ENCODE measurements at regions not wholly inside any gene's neighbourhood (a gene's known extent, or its start where the extent isn't known, plus 50 kb on each side); places are given as distances from the start of the nearest gene placed in this dataset.

GRCh38 chr4:71639380-71639779 lies 144.5 kb downstream of the GC start:
- H3K9me3 ChIP-seq (replicated peaks in 1 of 2; ENCODE audit: control insufficient read depth in 1 of 2, insufficient read depth in 1 of 2, low read length in 2 of 2), result peaks cover 0 to 11% of the 10 kb centered on the region in 2 donors
- no peaks in the 10 kb centered on the region for H4K20me1 ChIP-seq (ENCODE audit: insufficient read depth, low read length)
- Mint-ChIP-seq H3K27me3 (ENCODE audit: low read depth in 3 of 3) (peaks cover 0 to 1% (median 0%) of the 10 kb centered on the region in 3 donors), H3K9me3 (peaks cover 7 to 15% (median 11%) of the 10 kb centered on the region in 7 donors), H3K27ac (no peak overlapping the region), H3K4me1 (no peaks in the 10 kb centered on the region), H3K36me3 (no peaks in the 10 kb centered on the region), H3K4me3 (no peak overlapping the region)
- H2AFZ ChIP-seq (ENCODE audit: insufficient read depth, low read depth, low read length, poor library complexity, severe bottlenecking), result no peak overlapping the region
- no peak overlapping the region for H3K4me2 ChIP-seq (replicated peaks; ENCODE audit: extremely low read depth, low read length, poor library complexity, severe bottlenecking)
- H3K4me1 ChIP-seq (ENCODE audit: control insufficient read depth in 1 of 2, insufficient read depth in 2 of 2, low read length in 2 of 2), result no peaks in the 10 kb centered on the region
- H3K27me3 ChIP-seq (ENCODE audit: control insufficient read depth in 2 of 2, insufficient read depth in 2 of 2, low read length in 2 of 2), result no peaks in the 10 kb centered on the region
- H3K27ac ChIP-seq (ENCODE audit: low read depth in 1 of 2, low read length in 2 of 2), result no peak overlapping the region
- no peak for DNase-seq
- no peak for TF ChIP-seq CTCF (IDR thresholded peaks at IDR 0.05)
- H3K4me3 ChIP-seq (replicated peaks in 1 of 3; ENCODE audit: low read depth in 2 of 3, low read length in 3 of 3), result no peak overlapping the region
- no peaks in the 10 kb centered on the region for H3K36me3 ChIP-seq (replicated peaks in 1 of 2; ENCODE audit: control insufficient read depth in 1 of 2, insufficient read depth in 2 of 2, low read length in 2 of 2)
- no peaks in the 10 kb centered on the region for H3K79me2 ChIP-seq (ENCODE audit: insufficient read depth, low read length)
- intact Hi-C loops (cut with micrococcal nuclease), result no loop called here
- WGBS (ENCODE audit: insufficient coverage), result no CpG with 5 or more reads among the region's 2 CpGs
- no peak overlapping the region for H3K9ac ChIP-seq (ENCODE audit: insufficient read depth, low read length, poor library complexity, severe bottlenecking)

DNA sequence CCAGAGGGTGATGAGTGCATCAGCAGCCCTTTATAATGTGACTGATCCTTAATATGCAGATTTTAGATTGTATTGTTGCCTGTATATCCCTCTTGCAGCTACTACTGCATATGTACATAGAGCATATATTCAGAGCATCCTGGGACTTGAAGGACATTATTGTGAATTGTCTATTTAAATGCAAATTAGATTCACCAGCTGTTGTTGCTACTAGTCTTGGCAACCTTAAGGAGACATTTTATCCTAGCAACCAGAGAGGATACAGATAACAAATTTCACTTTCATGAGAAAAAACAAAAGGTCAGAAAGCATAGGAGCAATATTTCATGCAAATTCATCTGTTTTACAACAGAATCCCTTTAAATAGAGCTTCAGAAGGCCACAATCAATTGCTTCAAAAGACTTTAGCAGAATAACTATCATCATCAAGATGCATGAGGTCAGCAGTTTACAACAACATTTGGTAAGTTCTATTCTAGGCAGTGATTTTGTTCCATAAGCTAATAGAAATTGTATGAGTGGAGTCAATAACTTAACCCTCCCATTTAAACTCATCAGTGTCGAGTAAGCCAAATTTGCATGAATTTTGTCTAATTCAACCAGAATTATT lies 148.6 kb downstream of the GC start:
- no peak overlapping the region for H3K4me3 ChIP-seq (replicated peaks in 1 of 3; ENCODE audit: low read depth in 2 of 3, low read length in 3 of 3)
- no peak overlapping the region for H3K9ac ChIP-seq (ENCODE audit: insufficient read depth, low read length, poor library complexity, severe bottlenecking)
- Mint-ChIP-seq H3K9me3 (peaks cover 7 to 14% (median 10%) of the 10 kb centered on the region in 7 donors), H3K27ac (no peak overlapping the region), H3K27me3 (ENCODE audit: low read depth in 3 of 3) (peaks cover 0 to 1% (median 0%) of the 10 kb centered on the region in 3 donors), H3K4me3 (no peak overlapping the region), H3K36me3 (no peaks in the 10 kb centered on the region), H3K4me1 (no peaks in the 10 kb centered on the region)
- no peaks in the 10 kb centered on the region for H3K4me1 ChIP-seq (ENCODE audit: control insufficient read depth in 1 of 2, insufficient read depth in 2 of 2, low read length in 2 of 2)
- peaks cover 0 to 11% of the 10 kb centered on the region in 2 donors for H3K9me3 ChIP-seq (replicated peaks in 1 of 2; ENCODE audit: control insufficient read depth in 1 of 2, insufficient read depth in 1 of 2, low read length in 2 of 2)
- H3K27ac ChIP-seq (ENCODE audit: low read depth in 1 of 2, low read length in 2 of 2), result no peak overlapping the region
- intact Hi-C loops (cut with micrococcal nuclease), result no loop called here
- no peaks in the 10 kb centered on the region for H3K27me3 ChIP-seq (ENCODE audit: control insufficient read depth in 2 of 2, insufficient read depth in 2 of 2, low read length in 2 of 2)
- no CpG with 5 or more reads among the region's 1 CpG for WGBS (ENCODE audit: insufficient coverage)
- no peaks in the 10 kb centered on the region for H3K36me3 ChIP-seq (replicated peaks in 1 of 2; ENCODE audit: control insufficient read depth in 1 of 2, insufficient read depth in 2 of 2, low read length in 2 of 2)
- no peak overlapping the region for H2AFZ ChIP-seq (ENCODE audit: insufficient read depth, low read depth, low read length, poor library complexity, severe bottlenecking)
- H3K4me2 ChIP-seq (replicated peaks; ENCODE audit: extremely low read depth, low read length, poor library complexity, severe bottlenecking), result no peak overlapping the region
- no peaks in the 10 kb centered on the region for H3K79me2 ChIP-seq (ENCODE audit: insufficient read depth, low read length)
- TF ChIP-seq CTCF (IDR thresholded peaks at IDR 0.05), result no peak
- DNase-seq, result no peak
- H4K20me1 ChIP-seq (ENCODE audit: insufficient read depth, low read length), result no peaks in the 10 kb centered on the region

Measured in CD14-positive monocyte (primary cell).